Stimulated activated CD4-positive, alpha-beta T cell treated with anti-CD3 and anti-CD28 coated beads, Interleukin-15, amount 100 ng/mL, for 48 hours (primary cell): ENCODE measurements at regions not wholly inside any gene's neighbourhood (a gene's known extent, or its start where the extent isn't known, plus 50 kb on each side); places are given as distances from the start of the nearest gene placed in this dataset.

Source experiments
- DNase-seq, 2 donors: peaks; one replicate each; pipeline ENCODE4 v3.0.0-alpha.2; 2020; ENCODE audit warnings: low read depth in 2 of 2

DNA sequence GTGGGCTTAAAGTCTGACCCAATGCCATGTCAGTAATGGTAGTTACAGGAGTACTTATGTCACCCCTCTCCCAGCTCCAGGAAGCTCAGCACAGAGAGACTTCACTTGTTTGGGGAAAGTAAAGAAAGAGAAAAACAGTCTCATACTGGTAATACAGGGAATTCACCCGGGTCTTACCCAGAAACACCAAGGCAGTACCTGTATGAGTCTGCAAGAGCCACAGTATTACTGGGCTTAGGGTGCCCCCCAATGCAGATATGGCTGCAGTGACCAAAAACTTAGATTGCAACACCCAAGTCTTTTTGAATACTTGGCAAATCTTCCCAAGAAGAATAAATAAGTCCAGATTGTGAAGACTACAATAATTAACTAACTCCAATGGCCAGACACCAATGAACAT, 622.1 kb downstream of the IGSF11 start:
- no peak for DNase-seq

DNA sequence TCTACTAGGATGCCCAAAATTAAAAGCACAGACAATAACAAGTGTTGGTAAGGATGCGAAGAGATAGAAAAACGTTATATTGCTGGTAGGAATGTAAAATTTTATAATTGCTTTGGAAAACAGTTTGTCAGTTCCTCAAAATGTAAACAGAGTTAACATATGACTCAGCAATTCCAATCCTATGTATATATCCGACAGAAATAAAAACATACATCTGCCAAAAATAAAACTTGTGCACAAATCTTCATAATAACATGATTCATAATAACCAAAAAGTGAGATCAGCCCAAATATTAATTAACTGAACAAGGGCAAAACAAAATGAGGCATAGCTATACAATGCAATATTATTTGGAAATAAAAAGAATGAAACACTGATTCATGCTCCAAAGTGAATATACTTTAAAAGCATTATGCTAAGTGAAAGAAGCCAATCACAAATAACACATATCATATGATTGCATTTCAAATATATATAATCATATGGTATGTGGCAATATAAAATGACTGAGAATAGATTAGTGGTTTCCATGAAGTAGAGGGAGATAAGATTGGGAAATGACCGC, 609.3 kb downstream of the IGSF11 start:
- DNase-seq = no peak

DNA sequence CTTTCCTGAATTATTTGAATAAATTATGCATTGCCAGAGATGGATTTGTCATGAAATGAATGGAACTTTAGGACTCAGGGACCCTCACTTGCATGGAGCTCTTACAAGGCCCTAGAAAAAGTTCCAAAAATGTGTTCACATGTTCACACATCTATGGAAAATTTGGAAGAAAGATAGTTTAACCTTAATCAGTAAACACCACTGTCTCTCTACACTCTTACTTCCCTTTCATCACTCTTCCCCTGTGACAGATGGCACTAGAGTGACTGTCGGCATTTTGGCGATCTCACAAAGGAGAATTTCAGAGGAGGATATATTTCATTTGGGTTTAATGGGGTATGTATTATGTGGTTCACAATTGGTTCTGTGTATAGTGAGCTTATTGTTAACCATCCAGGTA, 600.8 kb downstream of the IGSF11 start:
- no peak for DNase-seq

DNA sequence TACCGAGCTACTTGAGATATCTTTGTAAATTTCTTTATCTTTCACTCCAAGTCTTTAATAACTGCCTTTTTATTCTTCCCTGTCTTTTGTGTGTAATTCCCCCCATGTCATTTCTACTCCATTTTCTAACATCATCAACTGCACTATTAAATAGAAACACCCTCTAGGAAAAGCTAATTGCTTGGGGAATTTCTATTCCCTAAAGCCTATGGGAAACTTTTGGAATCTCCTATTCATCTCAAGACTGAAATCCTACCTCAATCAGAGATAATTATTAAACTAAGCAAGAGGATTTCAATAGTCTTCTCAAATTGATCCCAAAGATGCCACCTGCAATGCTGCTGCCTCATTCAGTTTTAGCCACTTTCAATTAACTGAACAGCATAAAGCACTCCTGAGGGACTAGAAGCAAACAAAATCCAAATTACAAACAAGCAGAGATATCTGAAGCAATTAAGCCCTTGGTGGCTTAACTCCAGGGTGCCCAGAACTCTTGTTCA, 598.7 kb downstream of the IGSF11 start:
- no peak for DNase-seq

DNA sequence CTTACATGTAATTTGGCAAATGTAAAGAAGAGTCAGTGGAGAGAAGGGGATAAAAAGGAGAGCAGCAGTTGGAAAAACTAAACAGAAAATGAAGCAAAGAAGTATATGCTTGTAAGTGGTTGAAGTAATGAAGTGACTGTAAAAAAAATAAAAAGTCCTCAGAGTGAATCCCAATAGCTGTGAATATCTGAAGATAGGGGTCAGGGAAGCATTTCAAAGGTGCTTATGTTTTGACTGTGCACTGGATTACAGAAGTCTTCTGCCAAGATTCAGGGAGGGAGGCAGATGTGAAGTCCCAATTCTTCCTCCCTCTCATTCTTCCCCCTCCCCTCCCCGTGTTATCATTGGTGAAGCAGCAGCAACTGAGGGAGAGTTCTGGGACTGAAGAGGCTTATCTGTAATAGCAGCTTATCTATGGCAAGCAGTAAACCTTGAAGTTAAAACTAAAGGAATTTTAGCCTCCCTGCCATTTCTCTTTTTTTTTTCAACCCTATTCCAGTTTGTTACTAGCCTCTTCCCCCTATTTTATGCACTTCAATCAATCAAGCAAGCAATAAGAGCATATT, 597.9 kb downstream of the IGSF11 start:
- DNase-seq = no peak

DNA sequence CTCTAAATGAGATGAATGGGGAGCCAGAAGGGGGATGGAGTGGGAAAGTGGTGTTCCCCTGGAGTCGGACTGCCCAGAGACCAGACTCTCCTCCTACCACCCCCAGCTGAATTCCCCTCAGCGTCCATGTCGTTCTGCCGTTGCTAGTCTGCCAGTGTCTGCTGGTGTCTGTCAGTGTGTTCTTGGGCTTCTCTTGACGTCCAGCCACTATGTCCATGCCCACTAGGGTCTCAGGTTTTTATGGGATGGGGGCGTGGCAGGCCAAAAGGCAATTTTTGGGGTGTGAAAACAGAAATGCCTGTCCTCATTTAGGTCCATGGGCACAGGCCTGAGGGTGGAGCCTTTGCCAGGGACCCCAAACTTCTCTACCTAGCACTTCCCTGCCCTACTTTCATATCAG, 589.6 kb downstream of the IGSF11 start:
- no peak for DNase-seq

DNA sequence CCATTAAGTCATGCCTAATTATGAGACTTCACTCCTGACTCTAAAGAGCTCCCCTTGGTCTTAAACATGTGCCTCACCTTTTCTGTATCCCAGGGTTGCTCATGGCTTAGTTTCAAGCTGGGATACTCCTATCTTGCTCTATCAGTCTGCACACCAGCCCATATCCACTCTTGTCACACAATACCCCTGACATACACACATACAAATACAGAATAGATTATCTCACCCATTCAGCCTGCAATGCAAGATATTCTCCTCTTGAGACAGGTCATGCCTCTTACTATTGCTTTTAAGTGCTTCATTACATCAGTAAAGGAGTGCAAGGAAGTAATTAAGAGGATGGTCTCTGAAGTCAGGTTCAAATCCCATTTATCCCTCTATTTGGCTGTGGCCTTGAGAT, 587.3 kb downstream of the IGSF11 start:
- DNase-seq = no peak

DNA sequence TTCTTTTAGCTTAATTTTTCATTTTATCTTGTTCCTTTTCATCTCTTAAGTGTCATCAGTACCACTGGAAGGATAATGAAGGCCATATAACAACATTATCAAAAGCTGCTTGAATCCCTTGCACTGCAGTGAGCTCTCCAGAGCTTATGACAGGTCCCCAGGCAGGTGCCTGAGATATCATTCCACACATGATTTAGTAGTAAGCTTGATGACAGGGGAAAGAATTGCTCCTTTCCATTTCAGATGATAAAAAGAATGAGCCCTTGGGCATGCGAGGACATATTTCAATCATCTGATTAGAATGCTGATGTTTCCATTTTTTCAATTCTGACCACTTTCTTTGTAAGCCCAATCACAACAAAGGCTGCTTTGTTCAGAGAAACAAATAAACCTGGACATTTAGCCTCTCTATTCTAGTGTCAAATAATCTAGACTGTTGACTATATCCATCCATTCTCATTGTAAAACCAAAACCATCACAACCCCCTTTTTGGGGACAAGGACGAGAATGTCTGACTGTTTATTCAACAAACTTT, 567.8 kb downstream of the IGSF11 start:
- DNase-seq = no peak

DNA sequence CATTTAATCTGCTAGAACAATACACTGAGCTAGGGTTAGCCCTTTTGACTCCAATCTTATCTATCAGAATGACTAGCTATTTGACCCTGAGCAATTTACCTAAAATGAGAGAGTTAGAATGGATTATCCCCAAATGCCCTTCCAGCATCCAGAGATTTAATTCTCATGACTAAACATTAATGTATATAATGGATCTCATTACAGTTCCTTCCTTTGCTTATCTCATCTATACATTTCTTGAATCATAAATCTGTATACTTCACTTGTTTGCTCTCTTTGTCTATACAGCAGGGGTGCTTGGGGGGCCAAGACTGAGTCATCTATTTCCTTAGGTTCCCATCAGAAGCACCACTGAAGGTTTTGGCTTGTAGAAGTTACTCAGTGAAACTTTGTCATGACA, 565.8 kb downstream of the IGSF11 start:
- no peak for DNase-seq

DNA sequence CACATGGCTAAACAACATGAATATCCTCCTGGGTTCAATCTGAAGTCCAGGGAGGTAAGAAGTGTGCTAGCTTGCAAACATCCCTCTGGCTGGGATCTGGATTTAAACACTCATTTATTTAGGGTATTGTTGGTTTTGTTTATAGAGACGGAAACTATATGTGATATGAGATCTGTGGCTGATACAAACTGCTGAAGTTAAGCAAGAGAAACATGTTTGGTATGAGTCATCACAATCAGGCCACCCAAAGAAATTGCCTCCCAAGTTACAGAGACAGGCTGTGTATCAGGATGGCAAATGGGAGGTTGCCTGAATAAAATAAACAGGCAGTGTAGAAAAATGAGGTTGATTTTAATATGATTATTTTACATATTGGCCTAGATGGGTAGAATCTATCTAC, 562.1 kb downstream of the IGSF11 start:
- no peak for DNase-seq

DNA sequence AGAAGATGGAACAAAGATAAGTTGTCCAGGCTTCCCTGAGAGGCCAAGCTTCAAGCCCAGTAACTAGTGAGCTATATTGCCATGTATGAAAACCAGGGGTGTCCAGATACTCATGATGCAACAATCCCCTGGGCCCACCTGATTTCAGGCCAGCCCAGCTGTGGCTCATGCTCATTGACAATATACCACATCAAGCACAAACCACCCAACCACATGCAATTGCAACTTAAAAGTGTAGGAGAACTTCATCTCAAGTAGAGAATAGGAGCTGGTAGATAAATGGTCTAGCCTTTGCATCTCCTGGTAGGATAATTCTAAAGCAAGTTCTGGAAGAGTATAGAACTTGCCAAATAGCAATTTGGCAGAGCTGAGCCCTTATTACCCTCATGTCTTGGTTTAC, 561.3 kb downstream of the IGSF11 start:
- DNase-seq = no peak

DNA sequence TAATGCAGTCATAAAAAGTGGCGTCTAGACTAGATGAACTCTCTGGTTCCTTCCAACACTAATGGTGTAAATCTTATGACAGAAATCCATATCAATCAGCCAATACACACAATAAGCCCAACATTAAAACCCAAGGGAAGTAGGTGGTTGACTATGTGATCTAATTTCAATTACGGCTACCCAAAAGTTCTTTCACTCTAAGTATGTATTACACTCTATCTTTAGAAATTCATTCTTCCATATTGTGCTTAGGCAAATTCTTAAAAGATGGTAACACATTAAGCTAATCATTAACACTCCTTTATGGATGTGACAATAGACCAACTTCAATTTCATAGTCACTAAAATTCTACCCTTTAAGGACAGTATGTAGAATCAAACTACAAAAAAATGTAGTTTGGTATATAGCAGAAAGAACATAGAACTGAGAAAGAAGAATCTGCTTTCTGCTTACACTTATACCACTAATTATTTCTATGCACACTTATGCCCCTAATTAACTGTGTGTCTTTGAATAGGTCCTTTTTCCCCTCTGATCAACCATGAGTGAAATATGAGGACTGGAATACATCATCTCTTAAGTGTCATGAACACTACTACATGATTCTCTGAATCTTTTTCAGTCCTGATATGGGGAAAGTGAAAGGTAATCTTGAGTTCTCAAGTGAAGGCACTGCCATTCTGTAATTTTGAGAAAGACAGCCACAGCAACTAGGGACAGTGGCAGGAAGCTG, 557.6 kb downstream of the IGSF11 start:
- DNase-seq = no peak

DNA sequence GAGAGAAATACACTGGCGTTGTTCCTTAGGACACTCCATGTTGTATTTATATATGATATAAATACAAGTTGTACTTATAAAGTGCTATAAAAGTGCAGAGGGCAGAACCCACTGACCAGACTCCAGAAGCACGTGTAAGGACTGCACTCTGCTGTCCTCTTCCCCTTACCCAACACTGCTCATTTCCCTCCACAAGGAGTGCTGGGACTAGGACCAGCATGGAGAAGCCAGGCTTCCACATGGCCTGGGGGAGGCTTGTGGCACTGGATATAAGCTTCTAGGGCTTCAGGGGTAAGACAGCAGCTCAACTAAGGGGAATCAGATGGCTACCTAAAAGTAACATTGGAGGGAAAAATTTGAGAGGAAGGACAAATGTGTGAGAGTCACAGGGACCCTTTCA, 556.9 kb downstream of the IGSF11 start:
- DNase-seq = no peak

DNA sequence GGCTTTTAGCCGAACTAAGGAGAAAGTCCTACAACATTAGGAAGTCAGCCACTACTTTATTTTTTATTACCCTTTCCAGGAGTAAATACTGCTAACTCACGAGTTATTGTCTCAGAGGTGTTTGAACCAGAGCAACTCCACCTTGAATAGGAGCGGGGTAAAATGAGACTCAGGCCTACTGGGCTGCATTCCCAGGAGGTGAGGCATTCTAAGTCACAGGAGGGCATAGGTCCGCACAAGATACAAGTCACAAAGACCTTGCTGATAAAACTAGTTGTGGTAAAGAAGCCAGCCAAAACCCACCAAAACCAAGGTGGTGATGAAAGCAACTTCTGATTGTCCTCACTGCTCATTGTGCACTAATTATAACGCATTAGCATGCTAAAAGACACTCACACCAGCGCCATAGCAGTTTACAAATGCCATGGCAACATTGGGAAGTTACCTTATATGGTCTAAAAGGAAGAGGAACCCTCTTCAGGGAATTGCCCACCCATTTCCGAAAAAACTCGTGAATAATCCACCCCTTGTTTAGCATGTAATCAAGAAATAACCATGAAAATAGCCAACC, 555.9 kb downstream of the IGSF11 start:
- DNase-seq = no peak

DNA sequence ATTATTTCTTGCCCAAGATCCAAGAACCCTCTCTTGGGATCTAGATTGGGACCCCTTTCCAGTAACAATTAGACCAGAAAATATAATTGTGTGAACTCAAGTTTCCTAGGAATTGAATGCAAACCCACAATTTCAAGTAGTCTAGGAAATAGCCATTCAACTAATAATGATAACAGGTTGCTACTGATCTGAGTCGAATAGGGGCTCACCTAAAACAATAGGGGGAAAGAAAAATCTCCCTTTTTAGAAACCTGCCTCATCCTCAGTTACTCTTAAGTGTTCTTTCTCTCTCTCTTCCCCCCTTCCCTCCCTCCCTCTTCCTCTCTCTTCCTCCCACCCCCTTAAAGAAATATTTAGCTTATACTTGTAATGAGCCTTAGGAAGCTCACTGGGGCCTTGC, 555.3 kb downstream of the IGSF11 start:
- no peak for DNase-seq

DNA sequence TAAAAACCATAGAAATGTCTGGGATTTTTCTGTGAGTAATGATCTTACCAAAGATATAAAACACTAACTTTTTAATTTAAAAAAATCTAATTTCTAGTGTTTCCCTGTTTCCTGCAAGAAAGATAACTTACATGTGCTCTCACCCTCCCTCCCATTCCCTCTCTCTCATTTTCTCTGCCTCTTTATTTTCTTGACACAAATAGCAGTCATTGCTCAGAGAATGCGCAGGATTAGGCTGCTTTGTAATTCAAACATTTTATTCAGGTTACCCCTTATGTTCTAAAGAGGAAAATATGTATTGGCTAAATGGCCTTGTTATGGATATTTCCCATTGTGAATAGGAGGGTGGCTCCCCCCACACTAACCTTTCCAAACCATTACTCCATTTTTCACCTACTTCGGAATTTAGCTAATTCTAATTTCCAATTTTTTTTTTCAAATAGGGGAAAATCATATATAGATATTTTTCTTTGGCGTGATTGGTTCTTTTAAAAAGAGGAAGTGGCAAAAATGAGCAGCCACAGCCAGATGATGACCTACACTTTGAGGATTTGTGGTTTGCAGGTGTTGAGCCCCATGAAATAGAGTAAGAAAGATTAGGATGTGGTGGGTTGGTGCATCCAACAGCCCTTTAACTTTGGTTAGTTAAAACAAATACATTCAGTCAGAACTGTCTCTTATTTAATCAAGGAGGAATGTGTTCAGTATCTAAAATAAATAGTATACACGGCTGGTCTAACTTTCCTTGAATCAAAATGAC, 554.4 kb downstream of the IGSF11 start:
- DNase-seq = no peak

DNA sequence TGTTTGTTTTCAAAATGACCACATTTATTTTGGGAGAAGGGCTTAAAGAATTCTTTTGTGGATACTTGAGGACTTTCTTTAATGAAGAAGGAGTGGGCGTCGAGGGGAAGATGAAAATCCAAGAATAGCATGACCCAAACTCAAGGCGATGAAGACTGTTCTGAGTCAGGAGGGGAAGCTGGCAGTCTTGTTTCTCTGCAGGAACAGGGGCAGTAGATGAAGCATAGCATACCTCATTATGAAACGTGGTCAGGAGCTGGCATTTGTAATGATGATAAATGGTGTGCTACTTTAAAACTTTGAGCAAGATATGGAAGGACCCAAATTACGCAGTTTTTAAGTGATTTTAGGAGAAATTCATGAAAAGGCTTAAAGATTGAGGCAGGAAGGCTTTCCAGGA, 549.0 kb downstream of the IGSF11 start:
- DNase-seq = no peak

DNA sequence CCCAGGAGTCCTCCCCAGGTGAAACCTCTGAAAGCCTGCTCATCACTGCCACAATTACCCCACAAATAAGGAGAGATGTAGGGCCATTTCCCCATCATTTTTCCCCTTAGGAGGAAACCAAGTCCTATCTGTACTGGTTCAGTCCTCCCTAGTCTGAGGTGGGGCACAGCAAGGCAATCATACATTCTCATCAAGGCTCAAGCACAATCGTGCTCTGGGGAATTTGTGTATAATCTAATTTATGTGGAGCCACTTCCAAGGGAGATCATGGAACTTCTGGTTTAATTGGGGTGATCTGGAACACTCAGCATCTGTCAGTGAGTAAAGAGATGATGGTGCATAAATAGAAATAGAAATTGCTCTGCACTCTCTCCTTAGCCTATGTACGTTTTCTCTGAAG, 546.9 kb downstream of the IGSF11 start:
- no peak for DNase-seq

DNA sequence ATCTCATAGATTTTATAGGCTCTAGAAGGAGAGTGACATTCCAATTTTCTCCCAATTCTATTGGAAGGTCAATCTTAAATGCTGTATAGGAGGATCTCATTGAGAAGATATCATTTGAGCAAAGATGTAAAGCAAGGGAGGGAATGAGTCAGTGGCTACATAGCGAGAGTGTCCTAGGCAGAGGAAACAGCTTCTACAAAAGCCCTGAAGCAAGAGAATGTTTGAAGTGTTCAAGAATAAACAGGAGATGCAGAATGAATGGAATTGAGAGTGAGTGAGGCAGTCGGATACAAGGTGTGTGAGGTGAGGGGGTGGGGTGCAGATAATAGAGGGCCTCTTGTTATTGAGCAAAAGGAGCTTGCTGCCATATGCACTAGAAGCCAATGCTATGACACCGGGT, 545.9 kb downstream of the IGSF11 start:
- no peak for DNase-seq

DNA sequence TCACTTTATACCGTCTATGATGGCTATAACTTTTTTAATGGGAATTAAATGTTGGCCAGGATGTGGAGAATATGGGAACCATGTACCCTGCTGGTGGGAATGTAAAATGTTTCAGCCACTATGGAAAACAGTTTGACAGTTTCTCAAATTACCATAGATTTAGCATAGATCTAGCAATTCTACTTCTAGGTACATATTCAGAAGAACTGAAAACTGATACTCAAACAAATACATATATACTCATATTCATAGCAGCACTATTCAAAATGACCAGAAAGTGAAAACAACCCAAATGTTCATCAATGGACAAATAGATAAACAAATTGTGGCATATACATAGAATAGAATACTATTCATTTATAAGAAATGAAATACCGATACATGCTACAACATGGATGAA, 539.4 kb downstream of the IGSF11 start:
- DNase-seq = no peak

DNA sequence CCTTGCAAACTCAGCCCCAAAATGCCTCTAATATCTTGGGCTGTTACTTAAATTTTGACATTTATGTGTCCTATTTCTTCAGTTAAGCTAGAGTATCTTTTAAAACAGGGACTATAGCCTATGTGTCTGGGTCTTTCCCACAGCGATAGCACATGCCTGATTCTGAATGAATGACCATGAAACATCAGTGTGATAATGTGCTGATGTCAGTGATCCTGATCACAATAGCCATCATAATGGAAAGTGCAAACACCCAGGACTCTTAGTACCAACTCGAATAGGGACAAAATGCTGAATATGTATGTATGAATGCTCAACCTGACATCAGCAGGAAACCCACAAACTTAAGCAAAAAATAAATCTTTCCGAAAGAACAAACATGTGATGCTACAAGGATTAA, 537.4 kb downstream of the IGSF11 start:
- no peak for DNase-seq

DNA sequence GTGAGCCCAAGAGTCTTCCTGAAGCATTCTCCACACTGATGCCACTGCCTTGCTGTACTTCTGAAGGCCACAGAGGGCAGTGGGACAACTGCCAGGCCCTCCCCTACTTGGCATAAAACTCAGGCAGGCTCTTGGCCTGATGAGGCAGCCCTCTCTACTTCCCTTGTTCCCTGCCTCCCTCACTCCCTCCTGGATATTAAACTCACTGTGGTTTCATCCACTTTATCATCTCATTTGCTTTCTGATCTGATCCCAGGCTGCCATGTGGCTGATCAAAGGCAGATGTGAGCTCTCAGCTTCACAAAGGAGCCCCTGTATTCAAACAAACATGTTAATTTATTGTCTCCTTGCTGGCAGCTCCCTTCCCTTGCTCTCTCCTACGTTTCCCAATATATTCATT, 533.5 kb downstream of the IGSF11 start:
- DNase-seq = no peak
